Karpas-422 (cell line): ENCODE measurements at regions not wholly inside any gene's neighbourhood (a gene's known extent, or its start where the extent isn't known, plus 50 kb on each side); places are given as distances from the start of the nearest gene placed in this dataset.

Experiments used
- DNase-seq: peaks from one replicate; pipeline ENCODE4 v3.0.0-alpha.2; 2015
- H2AFZ ChIP-seq: fragments of 200-600 bp; sonication (generic); 2 replicates; pipeline ENCODE4 v1.6.1; 2014; ENCODE audit warnings: antibody characterized with exemption, low read length, mixed read lengths
- H3K27ac ChIP-seq: fragments of 200-600 bp; sonication (generic); 2 replicates; pipeline ENCODE4 v1.5.1; 2014; ENCODE audit warnings: mild to moderate bottlenecking, low read length, moderate library complexity
- H3K27me3 ChIP-seq: fragments of 200-600 bp; sonication (generic); 2 replicates; pipeline ENCODE4 v1.6.1; 2014; ENCODE audit warnings: low read length, mixed read lengths
- H3K36me3 ChIP-seq: fragments of 200-600 bp; sonication (generic); 2 replicates; pipeline ENCODE4 v1.6.1; 2014; ENCODE audit warnings: low read length, mixed read lengths; ENCODE audit not compliant: insufficient read depth
- H3K4me1 ChIP-seq: fragments of 200-600 bp; sonication (generic); 2 replicates; pipeline ENCODE4 v1.6.1; 2014; ENCODE audit warnings: mild to moderate bottlenecking, low read length, mixed read lengths
- H3K4me2 ChIP-seq: fragments of 200-600 bp; sonication (generic); 2 replicates; pipeline ENCODE4 v1.6.1; 2014; ENCODE audit warnings: low read length, low read depth, mild to moderate bottlenecking; ENCODE audit not compliant: poor library complexity, severe bottlenecking
- H3K4me3 ChIP-seq: fragments of 200-600 bp; sonication (generic); 2 replicates; pipeline ENCODE4 v1.5.1; 2014; ENCODE audit warnings: mild to moderate bottlenecking, antibody characterized with exemption, low read length, mixed read lengths
- H3K79me2 ChIP-seq: fragments of 200-600 bp; sonication (generic); 2 replicates; pipeline ENCODE4 v1.6.1; 2014; ENCODE audit warnings: mild to moderate bottlenecking, low read length, mixed read lengths
- H3K9ac ChIP-seq: fragments of 200-600 bp; sonication (generic); 2 replicates; pipeline ENCODE4 v1.6.0; 2014; ENCODE audit warnings: low read length
- H3K9me2 ChIP-seq: fragments of 200-600 bp; sonication (generic), shearing (Covaris generic); replicated peaks from 2 replicates; pipeline ENCODE4 v1.6.0; 2014; ENCODE audit warnings: mild to moderate bottlenecking, low read length, moderate library complexity; ENCODE audit not compliant: insufficient read depth
- H3K9me3 ChIP-seq: fragments of 300-700, 200-600 bp; sonication (generic); 2 replicates; pipeline ENCODE4 v1.6.1; 2014; ENCODE audit warnings: low read length, mixed read lengths
- H4K20me1 ChIP-seq: fragments of 200-600 bp; sonication (generic); 2 replicates; pipeline ENCODE4 v1.6.1; 2014; ENCODE audit warnings: mild to moderate bottlenecking, antibody characterized with exemption, low read length, low read depth; ENCODE audit not compliant: insufficient read depth

DNA sequence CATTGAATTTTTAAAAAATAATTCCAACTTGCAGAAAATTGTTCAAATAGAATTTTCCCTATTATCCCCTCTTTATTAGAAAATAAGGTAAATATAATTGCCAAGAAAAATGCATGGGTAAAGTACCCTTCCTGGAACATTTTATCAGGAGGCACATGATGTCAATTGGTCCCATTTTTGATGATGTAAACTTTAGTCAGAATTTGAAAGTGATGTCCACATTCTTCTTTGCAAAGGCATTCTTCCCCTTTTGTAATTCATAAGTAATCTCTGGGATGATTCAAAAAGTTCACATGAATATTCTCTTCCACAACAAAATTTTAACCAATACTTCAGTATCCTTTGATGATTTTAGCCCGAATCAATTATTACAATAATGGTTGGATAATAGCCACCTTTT, 86.9 kb upstream of the ANO3 start:
- H3K27me3 ChIP-seq, result no peaks in the 10 kb centered on the region
- H3K79me2 ChIP-seq, result no peaks in the 10 kb centered on the region
- no peaks in the 10 kb centered on the region for H3K9me3 ChIP-seq
- H3K4me3 ChIP-seq, result no peak overlapping the region
- no peak overlapping the region for H3K9ac ChIP-seq
- no peaks in the 10 kb centered on the region for H4K20me1 ChIP-seq
- H3K4me2 ChIP-seq, result no peak overlapping the region
- no peak for DNase-seq
- no peak overlapping the region for H2AFZ ChIP-seq
- no peak overlapping the region for H3K27ac ChIP-seq
- no peaks in the 10 kb centered on the region for H3K36me3 ChIP-seq
- no peaks in the 10 kb centered on the region for H3K4me1 ChIP-seq
- no peaks in the 10 kb centered on the region for H3K9me2 ChIP-seq

DNA sequence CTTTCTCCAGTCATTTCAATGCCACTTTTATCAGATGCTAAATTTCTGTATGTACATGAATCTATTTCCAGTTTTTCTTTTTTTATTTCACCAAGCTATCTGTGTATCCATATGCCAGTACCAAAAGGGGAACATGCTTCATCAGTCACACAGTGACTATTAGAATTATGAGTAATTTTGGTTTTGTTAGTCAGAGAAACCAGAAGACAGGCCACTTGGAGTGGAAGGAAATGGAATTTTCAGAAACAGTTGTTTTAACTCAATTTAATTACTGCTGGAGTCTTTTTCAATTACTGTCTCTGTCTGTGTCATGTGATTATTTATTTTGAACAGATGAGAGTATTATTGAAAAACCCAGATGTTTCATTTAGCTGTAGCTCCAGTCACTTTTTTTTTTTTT, 84.6 kb upstream of the ANO3 start:
- Histone ChIP-seq H3K4me2 (no peak overlapping the region), H3K36me3 (no peaks in the 10 kb centered on the region), H3K27me3 (no peaks in the 10 kb centered on the region), H3K27ac (no peak overlapping the region), H3K9me2 (no peaks in the 10 kb centered on the region), H3K79me2 (no peaks in the 10 kb centered on the region), H3K4me1 (no peaks in the 10 kb centered on the region), H3K9ac (no peak overlapping the region), H4K20me1 (no peaks in the 10 kb centered on the region), H2AFZ (no peak overlapping the region), H3K4me3 (no peak overlapping the region), H3K9me3 (no peaks in the 10 kb centered on the region)
- DNase-seq, result no peak

DNA sequence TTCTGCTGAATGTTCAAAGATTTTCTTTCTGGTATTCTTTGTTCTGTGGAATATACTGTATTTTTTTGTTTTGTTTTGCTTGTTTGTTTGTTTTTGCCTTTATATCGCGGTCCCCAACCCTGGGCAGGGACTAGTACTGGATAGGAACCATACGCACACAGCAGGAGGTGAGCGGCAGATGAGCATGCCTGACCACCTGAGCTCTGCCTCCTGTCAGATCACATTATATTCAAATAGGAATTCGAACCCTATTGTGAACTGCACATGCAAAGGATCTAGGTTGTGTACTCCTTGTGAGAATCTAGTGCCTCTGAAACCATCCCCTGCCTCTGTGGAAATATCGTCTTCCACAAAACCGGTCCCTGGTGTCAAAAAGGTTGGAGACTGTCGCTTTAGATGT, 83.3 kb upstream of the ANO3 start:
- Histone ChIP-seq H4K20me1 (no peaks in the 10 kb centered on the region), H3K9ac (no peak overlapping the region), H3K4me1 (no peaks in the 10 kb centered on the region), H3K4me2 (no peak overlapping the region), H3K4me3 (no peak overlapping the region), H3K9me2 (no peaks in the 10 kb centered on the region), H3K36me3 (no peaks in the 10 kb centered on the region), H3K27ac (no peak overlapping the region), H3K27me3 (no peaks in the 10 kb centered on the region), H3K79me2 (no peaks in the 10 kb centered on the region), H2AFZ (no peak overlapping the region), H3K9me3 (no peaks in the 10 kb centered on the region)
- DNase-seq, result no peak

GRCh38 chr11:26254378-26254777, 77.6 kb upstream of the ANO3 start:
- Histone ChIP-seq H3K9me3 (no peaks in the 10 kb centered on the region), H4K20me1 (no peaks in the 10 kb centered on the region), H3K4me3 (no peak overlapping the region), H3K79me2 (no peaks in the 10 kb centered on the region), H3K27ac (no peak overlapping the region), H2AFZ (no peak overlapping the region), H3K36me3 (no peaks in the 10 kb centered on the region), H3K4me1 (no peaks in the 10 kb centered on the region), H3K27me3 (no peaks in the 10 kb centered on the region), H3K4me2 (no peak overlapping the region), H3K9me2 (no peaks in the 10 kb centered on the region), H3K9ac (no peak overlapping the region)
- no peak for DNase-seq

- H3K79me2 ChIP-seq, result no peaks in the 10 kb centered on the region
- no peaks in the 10 kb centered on the region for H3K4me1 ChIP-seq
- H3K9ac ChIP-seq, result no peak overlapping the region
- no peaks in the 10 kb centered on the region for H4K20me1 ChIP-seq
- no peak overlapping the region for H3K4me3 ChIP-seq
- H3K27me3 ChIP-seq, result no peaks in the 10 kb centered on the region
- no peaks in the 10 kb centered on the region for H3K9me3 ChIP-seq
- no peak overlapping the region for H3K4me2 ChIP-seq
- H3K36me3 ChIP-seq, result no peaks in the 10 kb centered on the region
- no peak overlapping the region for H3K27ac ChIP-seq
- H3K9me2 ChIP-seq, result no peaks in the 10 kb centered on the region
- no peak overlapping the region for H2AFZ ChIP-seq
- DNase-seq, result no peak
These were observed 68.2 kb upstream of the ANO3 start for GRCh38 chr11:26263769-26264168.

DNA sequence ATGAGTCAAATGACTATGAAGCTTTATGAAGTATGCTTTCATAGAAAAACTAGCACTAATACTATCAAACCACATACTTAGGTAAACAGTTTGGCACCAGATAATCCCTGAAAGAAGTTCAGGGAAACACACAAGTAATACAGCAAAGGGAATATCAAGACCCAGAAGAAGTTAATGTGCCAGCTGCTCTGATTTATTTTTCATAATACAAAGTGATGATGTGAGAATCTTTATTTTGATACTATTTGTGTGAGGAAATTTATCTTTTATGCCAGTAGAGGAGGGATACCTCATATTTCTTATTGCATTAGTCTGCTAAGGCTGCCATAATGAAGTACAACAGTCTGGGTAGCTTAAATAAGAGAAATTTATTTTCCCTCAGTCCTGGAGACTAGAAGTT, 67.7 kb upstream of the ANO3 start:
- Histone ChIP-seq H3K79me2 (no peaks in the 10 kb centered on the region), H3K9me3 (no peaks in the 10 kb centered on the region), H3K27me3 (no peaks in the 10 kb centered on the region), H2AFZ (no peak overlapping the region), H3K9ac (no peak overlapping the region), H3K9me2 (no peaks in the 10 kb centered on the region), H3K4me3 (no peak overlapping the region), H3K4me2 (no peak overlapping the region), H3K36me3 (no peaks in the 10 kb centered on the region), H4K20me1 (no peaks in the 10 kb centered on the region), H3K27ac (no peak overlapping the region), H3K4me1 (no peaks in the 10 kb centered on the region)
- DNase-seq, result no peak

DNA sequence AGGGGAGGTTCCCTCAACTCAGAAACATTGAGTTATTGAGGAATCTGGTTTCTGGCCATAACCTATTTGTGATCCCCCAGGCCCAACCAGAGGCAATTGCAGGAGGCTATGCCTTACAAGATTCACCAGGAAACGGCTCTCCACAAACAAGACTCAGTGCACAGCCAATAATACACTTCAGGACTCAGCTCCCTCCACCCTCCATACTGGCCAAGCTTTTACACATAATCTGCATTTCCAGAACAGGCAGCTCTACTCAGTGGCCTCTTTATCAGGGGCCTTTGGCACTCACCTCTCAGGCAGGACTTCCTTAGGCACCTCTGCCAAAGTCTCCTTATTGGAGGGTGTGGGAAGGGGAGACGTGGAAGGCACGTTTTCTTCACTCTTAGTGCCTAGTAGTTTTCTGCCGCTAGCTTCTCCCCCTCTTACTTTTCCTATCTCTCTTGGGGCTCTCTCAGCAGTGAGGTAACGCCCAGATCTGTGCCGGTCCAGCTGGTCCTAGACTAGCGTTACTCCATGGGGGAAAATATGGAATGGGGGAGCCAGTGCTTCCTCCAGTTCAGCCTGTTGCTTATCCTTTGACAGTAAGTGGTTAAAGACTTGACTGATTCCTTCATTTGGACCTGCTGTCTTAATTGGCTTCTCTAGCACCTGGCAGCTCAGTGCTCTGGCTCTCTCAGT, 62.8 kb upstream of the ANO3 start:
- Histone ChIP-seq H3K4me3 (no peak overlapping the region), H3K79me2 (no peaks in the 10 kb centered on the region), H2AFZ (no peak overlapping the region), H3K27me3 (no peaks in the 10 kb centered on the region), H3K9ac (no peak overlapping the region), H3K9me3 (no peaks in the 10 kb centered on the region), H3K4me2 (no peak overlapping the region), H3K9me2 (no peaks in the 10 kb centered on the region), H3K4me1 (no peaks in the 10 kb centered on the region), H3K27ac (no peak overlapping the region), H3K36me3 (no peaks in the 10 kb centered on the region), H4K20me1 (no peaks in the 10 kb centered on the region)
- DNase-seq, result no peak

GRCh38 chr11:26271666-26272065, 60.3 kb upstream of the ANO3 start:
- no peaks in the 10 kb centered on the region for H3K9me3 ChIP-seq
- no peaks in the 10 kb centered on the region for H3K9me2 ChIP-seq
- DNase-seq, result no peak
- no peak overlapping the region for H3K4me3 ChIP-seq
- H3K36me3 ChIP-seq, result no peaks in the 10 kb centered on the region
- H3K27me3 ChIP-seq, result no peaks in the 10 kb centered on the region
- no peaks in the 10 kb centered on the region for H4K20me1 ChIP-seq
- H3K9ac ChIP-seq, result no peak overlapping the region
- no peaks in the 10 kb centered on the region for H3K79me2 ChIP-seq
- no peaks in the 10 kb centered on the region for H3K4me1 ChIP-seq
- H3K27ac ChIP-seq, result no peak overlapping the region
- H2AFZ ChIP-seq, result no peak overlapping the region
- no peak overlapping the region for H3K4me2 ChIP-seq
